ENCODE measurements at regions not wholly inside any gene's neighbourhood (a gene's known extent, or its start where the extent isn't known, plus 50 kb on each side); places are given as distances from the start of the nearest gene placed in this dataset.
"Not testable (repeated sequence)": the region's sequence is repeated elsewhere in the genome, so short reads cannot be mapped to it uniquely, and the experiment has no call there.

DNA sequence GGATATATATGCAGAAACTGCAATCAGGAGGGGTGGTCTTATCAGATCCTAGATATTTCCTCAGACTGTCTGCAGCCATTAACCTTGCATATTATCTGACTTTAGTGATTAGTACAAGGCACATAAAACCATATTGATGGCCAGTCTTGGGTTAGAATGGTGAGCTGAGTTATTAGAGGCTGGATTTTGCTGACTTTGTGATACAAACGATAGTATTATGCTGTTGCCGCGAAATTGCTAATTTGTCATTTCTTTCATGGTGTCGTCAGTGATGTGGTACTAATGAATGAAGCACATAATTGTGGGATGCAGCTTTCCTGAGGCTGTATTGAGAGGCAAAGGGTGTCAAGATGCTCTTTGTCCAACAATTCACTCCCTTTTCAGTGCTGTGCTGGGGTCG, 172.5 kb downstream of the TEX29 start:
- intact Hi-C loops (cut with micrococcal nuclease): no loop called here

DNA sequence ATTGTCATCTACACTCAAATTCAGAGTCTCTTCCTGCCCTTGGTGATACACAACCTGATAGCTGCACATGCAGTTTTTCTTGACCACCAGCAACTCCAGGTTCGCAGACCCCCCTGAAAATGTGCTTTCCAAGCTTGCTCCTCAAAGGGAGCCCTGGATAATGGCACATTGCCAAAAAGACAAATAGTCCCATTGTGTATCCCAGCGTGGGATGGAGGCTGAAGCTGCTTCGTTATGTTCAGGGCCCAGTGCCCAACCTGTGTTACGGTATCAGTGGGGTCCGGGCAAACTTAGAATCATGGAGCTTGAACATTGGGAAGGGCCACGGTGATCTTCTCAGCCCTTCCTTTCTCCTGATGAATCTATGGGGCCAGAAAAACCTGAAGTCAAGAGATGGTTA, 173.0 kb downstream of the TEX29 start:
- intact Hi-C loops (cut with micrococcal nuclease): no loop called here

DNA sequence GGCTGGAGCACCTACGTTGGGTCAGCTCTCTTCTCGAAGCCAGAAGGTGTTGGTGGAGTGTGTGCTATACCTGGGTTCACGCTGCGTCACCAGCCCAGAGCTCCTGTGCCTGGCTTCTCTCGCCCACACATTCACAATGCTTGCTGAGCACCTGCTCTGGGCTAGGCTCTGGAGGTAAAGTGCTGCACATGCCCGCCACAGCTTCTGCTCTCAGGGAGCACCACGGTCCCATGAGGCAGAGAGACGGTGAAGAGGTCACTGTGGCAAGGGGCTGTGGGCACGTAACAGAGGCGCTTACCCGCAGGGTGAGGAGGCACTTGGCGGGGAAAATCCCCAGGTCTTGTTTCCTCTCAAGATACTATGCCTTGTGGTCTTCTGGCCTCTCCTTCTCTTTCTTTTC, 174.2 kb downstream of the TEX29 start:
- intact Hi-C loops (cut with micrococcal nuclease): no loop called here

DNA sequence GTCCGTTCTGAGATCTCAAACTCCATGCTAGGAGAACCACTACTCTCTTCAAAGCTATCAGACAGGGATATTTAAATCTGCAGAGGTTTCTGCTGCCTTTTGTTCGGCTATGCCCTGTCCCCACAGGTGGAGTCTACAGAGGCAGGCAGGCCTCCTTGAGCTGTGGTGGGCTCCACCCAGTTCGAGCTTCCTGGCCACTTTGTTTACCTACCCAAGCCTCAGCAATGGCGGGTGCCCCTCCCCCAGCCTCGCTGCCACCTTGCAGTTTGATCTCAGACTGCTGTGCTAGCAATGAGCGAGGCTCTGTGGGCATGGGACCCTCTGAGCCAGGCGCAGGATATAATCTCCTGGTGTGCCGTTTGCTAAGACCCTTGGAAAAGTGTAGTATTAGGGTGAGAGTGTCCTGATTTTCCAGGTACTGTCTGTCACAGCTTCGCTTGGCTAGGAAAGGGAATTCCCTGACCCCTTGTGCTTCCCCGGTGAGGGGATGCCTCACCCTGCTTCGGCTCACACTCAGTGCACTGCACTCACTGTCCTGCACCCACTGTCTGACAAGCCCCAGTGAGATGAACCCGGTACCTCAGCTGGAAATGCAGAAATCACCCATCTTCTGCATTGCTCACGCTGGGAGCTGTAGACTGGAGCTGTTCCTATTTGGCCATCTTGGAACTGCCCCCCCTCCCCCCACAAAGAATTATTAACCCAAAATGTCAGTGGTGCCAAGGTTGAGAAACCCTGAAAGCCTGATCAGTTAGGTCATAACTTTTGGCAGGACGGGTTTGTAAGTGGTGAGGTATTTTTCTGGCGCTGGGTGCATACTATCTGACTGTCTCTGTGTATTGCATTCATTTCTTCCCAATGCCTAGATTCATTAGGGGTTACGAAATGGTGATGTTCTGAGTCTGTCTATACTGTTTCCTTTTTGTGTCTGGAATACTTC, 181.4 kb downstream of the TEX29 start:
- intact Hi-C loops (cut with micrococcal nuclease): not testable (repeated sequence)

DNA sequence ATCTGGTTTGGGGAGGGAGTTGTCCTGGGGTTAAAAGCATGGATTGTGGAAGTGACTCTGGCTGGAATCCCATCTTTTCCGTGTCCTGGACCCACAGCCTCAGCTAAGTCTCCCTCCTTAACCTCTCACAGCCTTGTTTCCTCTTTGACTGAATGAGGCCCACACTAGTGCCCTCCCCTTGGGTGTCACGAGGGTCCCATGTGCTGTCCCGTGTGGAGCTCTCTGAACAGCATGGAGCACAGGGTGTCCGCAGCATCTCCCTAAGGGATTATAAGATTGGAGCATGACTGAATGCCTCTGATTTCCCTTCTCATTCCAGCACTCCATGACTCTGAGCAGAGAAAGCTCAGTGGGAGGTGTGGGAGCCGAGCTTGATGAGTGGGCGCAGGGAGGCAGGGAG, 182.5 kb downstream of the TEX29 start:
- intact Hi-C loops (cut with micrococcal nuclease): no loop called here

DNA sequence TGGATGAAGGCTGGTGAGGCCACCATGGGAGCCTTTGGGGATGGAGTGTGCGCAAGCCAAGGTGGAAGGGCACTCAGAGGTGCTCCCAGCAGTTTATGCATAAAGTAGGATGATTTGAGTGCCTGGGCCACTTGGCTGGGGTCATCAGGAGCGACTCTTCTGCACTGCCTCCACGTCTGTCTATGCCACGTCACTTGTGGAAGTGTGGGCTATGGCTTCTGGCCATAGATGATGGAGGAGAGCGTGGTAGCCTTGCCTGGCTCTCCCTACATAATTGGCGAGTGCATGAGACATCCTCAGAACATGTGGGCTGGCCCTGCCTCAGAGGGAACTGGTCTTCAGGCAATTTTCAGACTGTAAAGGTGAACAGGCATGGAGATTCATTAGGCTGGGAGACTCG, 182.9 kb downstream of the TEX29 start:
- intact Hi-C loops (cut with micrococcal nuclease): no loop called here

DNA sequence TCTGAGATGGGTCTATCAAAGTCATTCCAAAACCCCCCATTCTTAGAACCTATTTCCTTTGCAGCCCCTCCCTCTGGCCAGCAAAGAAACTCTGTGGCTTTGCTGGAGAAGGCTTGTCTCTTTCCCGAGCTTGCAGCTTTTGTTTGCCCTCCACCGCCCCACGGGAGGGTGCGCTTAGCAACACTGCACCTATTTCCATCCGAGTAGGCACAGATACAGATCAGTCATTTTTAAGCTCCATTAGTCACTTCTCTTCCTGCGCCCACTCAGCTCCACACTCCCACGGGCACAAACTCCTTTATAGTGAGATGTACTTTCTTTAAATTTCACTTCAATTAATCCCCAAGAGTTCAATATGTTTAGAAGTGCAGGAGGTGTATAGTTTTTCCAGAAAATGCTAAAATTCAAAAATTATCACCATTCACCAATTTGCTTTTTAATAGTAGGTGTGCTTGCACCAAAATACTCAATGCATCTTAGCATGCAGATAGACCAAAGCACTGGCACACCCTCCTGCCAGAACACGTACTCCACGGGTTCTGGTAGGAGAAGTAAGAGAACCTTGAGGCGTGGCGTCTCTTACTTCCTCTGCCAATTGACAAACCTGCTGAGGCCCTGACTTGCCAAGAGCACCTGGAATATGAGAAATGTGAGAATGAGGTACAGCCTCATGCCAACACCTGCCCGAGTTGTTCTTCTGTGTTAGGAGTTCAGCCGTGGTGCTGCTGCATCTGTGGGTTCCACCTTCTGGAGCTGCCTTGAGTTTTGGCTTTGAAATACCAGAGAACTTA, 183.7 kb downstream of the TEX29 start:
- intact Hi-C loops (cut with micrococcal nuclease): no loop called here

DNA sequence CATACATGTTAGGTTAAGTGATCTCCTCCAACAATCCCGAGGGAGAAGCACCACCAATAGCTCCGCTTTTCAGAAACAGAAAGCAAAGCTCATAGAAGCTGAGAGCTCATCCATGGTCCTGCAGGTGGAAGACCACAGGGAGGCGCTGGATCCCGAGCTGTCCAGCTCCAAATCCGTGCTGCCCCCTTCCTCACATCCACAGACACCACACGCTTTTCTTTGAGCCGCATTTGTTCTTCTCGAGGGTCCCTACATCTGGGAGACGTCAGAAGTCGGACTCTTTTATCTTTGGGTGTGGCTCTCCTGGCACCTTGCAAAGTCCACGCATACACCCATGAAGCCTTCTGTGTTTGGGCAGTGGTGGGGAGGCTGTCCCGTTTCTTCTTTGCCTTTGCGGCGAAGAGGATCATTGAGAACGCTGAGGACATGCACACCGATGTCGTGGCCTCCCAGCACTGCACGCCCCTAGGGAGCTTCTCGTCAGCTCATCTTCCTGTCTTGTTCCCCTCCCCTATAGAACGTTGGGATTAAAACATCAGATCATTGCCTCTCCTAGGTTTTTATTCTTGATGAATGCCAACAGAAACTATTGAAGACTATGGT, 184.8 kb downstream of the TEX29 start:
- intact Hi-C loops (cut with micrococcal nuclease): no loop called here

DNA sequence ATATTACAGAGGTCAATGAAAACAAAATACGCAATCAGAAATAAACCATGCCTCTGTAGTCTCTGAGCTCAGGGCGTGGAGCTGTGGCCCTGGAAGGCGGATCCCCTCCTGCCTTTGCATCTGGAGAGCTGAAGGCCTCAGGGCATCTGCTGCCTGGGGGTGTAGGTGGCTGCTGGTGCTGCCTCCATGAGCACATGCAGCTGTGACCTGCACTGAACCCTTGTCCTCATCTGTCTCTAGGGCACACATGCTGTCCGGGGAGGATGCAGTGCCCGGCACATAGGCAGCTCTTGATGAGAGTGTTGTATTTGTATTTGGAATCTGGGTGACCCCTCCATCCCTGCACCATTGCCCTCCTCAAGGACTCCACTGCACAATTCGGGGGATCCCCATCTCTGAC, 185.7 kb downstream of the TEX29 start:
- intact Hi-C loops (cut with micrococcal nuclease): no loop called here

DNA sequence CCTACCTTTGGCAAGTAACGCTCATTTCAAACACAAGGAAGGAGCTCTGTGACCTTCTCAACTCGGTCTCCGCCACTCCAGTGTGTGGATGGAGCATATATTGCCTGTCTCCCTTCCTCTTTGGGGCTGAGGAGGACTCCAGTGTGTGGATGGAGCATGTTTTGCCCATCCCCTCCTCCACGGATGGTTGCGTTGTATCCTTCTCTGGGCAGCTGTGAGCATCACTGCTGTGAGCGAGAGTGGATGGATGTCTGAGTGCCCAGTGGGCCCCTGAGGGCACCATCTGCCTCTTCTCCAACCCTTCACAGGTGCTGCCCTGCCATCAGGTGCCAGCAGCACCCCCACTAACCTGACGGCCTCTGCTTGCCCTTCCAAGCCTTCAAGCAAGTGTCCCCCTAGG, 186.2 kb downstream of the TEX29 start:
- intact Hi-C loops (cut with micrococcal nuclease): no loop called here

DNA sequence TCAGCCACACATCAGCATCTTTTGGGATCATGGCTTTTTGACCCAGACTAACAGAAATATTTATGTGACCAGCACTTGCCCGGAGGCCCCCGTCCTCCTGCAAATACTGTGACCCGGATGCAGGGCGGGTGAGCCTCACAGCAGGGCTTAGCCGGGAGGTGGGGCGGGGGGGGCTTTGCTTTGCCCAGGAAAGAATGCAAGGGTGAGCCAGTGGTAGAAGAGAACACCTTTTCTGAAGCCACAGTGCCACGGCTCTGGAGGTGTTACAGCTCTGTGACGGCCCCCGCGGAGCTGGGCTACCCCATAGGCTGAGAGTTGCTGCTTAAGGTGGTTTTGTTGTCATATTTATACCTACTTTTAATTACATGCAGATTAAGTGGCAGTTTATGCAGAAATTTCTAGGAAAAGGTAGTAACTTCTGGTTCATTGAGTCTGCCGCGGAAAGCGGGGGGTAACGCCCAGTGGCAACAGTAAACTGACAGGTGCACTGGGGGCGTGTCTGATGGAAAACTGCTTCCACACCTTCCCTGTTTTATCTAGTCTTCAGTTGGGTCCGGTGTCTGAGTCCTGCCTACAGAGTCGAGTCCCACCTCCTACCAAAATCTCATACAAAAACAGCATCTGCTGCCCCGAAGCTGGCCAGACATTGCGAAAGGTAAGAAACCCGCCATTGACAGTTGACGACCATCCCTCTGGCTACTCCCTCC, 187.9 kb downstream of the TEX29 start:
- intact Hi-C loops (cut with micrococcal nuclease): no loop called here

DNA sequence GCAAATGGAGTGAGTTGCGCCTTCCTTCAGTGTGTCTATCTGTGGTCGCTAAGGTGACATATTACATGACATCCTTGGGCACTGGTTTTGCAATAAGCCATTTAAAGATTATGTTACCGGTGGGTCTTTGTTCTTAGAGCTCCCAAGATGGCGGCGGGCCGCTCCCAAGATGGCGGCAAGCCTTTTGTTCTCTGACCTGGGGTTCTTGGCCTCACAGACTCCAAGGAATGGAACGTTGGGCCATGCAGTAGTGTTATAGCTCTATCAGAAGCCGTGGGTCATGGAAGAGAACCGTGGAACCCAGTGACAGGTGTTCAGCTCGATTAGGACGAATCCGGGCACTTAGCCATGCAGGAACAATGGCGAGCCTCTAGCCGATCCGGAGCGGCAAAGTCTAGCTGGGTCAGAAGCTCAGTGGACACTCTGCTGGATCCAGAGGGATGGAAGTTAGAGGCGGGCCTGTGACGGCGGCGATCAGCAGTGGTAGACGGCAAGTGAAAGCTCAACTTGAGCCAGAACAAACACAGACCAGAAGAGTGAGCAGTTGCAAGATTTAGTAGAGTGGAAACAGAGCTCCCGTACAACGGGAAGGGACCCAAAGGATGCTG, 188.6 kb downstream of the TEX29 start:
- intact Hi-C loops (cut with micrococcal nuclease): no loop called here

DNA sequence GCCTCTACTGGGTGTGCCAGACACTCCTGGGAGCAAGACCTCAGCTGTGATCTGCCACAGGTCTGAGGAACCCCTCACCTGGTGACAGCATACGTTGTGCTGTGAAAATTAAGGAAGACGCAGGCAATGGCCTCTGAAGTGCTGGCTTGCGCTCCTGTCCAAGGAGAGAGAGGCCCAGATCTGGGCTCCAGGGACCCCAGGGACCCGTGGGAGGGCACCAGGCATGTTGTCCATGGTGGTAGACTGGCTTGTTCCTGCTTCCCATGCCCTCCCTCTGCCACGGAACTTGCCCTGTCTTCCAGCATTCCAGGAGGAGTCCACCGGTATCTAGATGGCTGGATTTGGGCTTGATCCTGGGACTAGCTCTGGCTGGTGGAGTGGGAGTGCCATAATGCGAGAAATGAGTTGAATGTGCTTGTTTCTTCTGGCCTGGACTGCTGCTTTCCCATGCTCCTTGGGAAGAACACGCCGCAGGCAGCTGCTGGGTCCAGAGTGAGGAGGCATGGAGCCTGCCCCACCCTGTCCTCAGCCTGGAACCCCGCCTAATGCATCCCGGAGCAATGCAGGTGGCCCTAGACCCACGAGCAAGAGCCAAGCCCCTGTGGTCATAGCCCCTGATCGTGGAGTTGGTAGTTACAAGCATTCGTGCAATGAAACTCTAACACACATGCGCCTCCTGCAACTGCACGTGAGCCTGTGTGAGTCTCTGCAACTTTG, 190.2 kb downstream of the TEX29 start:
- intact Hi-C loops (cut with micrococcal nuclease): no loop called here

DNA sequence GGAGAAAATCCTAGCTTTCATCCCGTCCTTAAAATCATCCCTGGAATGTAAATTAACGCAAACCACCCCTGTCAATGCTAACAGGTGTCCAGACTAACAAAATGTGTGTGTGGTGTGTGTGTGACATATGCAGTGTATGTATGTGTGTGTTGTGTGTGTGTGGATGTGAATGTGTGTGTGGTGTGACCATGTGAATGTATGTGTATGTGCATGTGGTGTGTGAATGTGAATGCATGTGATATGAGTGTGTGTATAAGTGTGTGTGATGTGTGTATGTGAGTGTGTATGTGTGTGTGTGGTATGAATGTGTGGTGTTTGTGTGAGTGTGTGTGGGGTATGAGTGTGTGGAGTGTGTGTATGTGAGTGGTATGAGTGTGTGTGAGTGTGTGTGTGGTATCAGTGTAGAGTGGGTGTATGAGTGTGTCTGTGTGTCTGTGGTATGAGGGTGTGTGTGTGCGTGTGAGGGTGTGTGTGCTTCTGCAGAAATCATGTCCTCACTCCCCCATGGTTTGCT, 190.8 kb downstream of the TEX29 start:
- intact Hi-C loops (cut with micrococcal nuclease): no loop called here

DNA sequence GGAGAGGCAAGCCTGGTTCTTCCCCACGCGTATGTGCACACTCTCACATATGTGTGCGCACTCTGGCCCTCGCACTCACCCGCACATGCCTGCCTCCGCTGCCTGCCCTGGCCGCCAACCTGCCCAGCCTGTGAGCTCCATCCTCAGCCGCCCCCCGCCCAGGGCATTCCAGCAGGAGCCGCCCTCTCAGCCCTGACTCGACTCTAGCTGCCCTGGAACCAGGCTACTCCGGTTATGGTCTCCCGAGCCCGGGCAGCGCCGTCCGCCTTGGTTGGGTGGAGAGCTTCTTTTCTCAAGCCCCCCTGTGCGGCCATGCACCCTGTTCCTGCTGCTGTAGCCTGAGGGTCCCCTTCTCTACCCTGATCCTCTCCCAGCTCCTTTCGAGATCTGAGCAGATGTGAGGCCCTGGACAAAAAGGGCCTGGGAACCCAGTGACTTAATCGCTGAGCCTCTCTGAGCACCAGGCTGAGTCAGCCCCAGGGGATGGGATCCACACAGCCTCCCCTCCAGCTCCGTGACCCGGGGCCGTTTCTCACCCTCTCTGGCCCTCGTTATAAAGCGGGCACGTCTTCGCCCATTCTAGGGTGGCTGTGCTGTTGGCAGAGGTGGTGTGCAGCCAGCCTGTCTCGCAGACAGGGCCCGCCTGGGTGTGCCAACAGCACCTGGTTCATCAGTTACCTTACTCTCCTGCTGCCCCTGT, 191.5 kb downstream of the TEX29 start:
- intact Hi-C loops (cut with micrococcal nuclease): no loop called here

DNA sequence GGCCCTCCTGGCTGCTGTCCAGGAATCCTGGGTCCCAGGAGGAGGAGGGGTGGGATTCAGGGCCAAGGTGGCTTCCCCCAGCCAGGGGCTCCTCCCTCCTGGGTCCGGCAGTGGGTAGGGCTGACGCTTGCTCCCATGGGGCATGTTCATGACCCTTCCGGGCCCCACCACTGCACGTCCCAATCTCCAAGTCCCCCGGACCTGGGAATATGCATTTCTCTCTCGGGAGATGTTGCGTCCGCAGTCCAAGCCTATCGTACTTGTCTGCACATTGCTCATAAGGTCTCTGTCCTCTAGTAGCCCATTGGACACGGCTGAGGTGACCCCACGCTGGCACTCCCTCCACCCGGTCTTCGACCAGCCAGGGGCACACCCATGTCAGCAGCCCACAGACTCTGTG, 192.3 kb downstream of the TEX29 start:
- intact Hi-C loops (cut with micrococcal nuclease): no loop called here

DNA sequence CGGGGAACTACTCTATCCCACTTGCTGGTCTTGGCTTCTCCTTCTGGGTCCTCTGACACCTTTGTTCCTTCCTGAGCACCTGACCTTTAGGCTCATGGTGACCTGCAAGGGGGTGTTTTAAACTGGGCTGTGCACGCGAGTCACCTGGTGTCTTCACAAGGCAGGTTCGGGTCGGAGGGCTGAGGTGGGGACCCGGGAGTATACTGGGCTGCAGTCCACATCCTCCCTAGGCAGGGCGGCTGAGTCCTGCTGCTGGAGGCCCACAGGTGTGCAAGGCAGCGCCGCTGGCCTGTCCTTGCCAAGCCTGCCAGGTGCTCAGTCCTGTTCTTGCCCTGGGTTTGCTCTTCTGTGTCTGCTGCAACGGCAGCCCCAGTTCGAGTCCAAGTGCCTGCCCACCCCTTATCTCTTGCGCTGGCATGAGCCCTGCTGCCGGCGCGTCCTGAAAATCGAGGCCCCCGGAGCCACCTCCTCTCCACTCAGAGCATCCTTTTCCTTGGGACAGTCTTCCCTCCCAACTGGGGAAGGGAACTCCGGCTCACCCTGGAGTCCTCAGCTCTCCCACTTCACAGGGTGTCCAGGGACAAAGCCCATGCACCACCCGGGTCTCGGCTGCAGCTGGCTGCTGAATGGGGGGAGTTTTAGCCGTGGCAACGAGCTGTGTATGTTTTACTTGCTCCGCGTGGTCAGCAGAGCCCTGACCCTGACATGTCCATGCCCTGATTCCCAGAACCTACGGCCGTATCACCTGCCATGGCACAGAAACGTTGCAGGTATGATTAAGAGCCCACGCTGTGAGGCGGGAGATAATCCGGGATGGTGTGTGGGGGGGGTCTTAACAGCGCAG, 193.5 kb downstream of the TEX29 start:
- intact Hi-C loops (cut with micrococcal nuclease): no loop called here

DNA sequence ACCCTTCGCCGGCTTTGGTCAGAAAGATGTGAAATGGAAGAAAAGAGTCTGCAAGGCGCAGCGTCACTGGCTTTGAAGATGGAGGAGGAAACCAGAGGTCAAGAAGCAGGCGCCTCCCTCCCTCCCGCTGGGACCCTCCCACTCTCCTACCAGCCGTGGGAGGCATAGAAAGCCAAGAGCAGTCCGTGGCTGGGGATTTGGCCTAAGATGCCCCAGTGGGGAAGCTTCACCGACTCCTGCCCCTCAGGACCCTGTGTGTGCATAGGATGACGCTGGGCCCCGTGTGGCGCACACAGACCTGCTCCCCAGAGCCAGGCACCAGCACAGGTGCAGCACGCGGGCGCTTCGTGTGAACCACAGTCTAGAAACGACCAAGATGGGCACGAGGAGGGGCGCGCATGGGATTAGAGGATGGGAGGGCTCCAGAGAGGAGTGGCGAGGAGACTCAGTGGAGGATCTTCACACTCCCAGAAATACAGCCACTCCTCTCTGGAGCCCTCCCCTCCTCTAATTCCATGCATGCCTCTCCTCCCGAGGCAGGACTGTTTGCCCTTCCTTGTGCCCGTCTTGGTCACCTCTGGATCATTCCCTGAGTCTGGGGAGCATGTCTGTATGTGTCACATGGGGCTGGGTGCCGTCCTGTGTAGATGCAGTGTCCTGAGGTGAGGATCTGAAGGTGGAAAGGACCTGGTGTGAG, 194.3 kb downstream of the TEX29 start:
- intact Hi-C loops (cut with micrococcal nuclease): no loop called here
